ENCODE measurements at regions not wholly inside any gene's neighbourhood (a gene's known extent, or its start where the extent isn't known, plus 50 kb on each side); places are given as distances from the start of the nearest gene placed in this dataset.

DNA sequence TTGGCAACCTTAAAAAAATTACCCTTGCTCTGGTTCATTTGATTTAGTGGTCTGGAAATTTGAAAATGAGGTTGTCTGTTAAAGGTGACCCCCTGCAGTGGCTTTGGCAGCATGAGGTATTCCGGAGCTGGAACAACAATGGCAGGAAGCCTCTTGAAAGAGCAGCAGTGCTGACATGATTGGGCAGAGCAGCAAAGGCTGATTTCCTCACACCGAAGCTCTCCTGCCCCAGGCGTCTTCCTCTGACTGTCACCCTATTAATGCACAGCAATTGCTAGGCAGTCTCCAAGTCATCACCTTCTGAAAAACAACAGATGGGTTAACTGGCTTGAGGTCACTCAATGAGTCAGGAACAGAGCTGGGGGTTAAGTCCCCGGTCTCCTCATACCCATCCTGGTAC lies 241.8 kb upstream of the MMS22L start:
- DNase-seq (ENCODE audit: low read depth): no peak
- no peak overlapping the region for H3K4me3 ChIP-seq (ENCODE audit: control insufficient read depth, low read depth, low read length)
- TF ChIP-seq, protein P1, sequence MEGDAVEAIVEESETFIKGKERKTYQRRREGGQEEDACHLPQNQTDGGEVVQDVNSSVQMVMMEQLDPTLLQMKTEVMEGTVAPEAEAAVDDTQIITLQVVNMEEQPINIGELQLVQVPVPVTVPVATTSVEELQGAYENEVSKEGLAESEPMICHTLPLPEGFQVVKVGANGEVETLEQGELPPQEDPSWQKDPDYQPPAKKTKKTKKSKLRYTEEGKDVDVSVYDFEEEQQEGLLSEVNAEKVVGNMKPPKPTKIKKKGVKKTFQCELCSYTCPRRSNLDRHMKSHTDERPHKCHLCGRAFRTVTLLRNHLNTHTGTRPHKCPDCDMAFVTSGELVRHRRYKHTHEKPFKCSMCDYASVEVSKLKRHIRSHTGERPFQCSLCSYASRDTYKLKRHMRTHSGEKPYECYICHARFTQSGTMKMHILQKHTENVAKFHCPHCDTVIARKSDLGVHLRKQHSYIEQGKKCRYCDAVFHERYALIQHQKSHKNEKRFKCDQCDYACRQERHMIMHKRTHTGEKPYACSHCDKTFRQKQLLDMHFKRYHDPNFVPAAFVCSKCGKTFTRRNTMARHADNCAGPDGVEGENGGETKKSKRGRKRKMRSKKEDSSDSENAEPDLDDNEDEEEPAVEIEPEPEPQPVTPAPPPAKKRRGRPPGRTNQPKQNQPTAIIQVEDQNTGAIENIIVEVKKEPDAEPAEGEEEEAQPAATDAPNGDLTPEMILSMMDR (IDR thresholded peaks at IDR 0.05; ENCODE audit: control insufficient read depth, insufficient read depth, low read depth, low read length, missing control alignments): no peak

- no peak for DNase-seq (ENCODE audit: low read depth)
- TF ChIP-seq, protein P1 (IDR thresholded peaks at IDR 0.05; ENCODE audit: control insufficient read depth, insufficient read depth, low read depth, low read length, missing control alignments): no peak
- no peak overlapping the region for H3K4me3 ChIP-seq (ENCODE audit: control insufficient read depth, low read depth, low read length)
These were observed 252.8 kb upstream of the MMS22L start for GRCh38 chr6:97535800-97536199.

DNA sequence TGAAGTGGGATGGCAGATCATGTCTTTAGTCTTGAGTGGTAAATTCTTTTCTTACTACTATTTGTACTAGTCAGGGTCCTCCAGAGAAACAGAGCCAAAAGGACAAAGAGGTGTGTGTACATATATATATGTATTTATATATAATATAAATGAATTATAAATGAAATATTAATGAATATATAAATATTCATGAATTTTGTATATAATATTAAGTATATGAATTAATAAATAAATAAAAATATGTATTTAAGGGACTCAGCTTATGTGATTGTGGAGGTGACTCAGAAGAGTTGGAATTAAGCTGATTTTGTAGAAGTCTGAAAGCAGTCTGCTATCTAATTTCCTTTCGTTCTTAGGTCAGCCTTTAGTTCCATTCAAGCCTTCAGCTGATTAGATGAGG lies 265.3 kb upstream of the MMS22L start:
- no peak for DNase-seq (ENCODE audit: low read depth)
- no peak overlapping the region for H3K4me3 ChIP-seq (ENCODE audit: control insufficient read depth, low read depth, low read length)
- TF ChIP-seq, protein P1 (IDR thresholded peaks at IDR 0.05; ENCODE audit: control insufficient read depth, insufficient read depth, low read depth, low read length, missing control alignments): no peak

DNA sequence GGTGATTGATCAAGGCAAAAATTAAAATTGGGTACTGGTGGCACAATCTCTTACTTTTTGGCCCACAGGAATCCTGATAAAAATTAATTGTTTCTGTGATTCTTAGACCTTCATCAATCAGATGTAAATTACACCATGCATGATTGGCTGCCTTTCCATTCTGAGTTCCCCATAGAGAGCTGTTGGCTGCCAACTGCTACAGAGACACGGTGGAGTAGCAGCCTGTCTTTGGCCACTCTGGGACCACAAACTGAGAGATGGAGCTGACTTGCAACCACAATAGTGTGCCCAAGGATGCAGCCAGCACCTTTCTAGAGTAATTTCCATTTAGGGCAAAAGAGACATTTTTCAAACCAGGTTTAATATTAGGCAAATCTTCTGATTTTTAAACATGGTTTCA lies 274.3 kb upstream of the MMS22L start:
- TF ChIP-seq, protein P1 (IDR thresholded peaks at IDR 0.05; ENCODE audit: control insufficient read depth, insufficient read depth, low read depth, low read length, missing control alignments): no peak
- DNase-seq (ENCODE audit: low read depth): no peak
- H3K4me3 ChIP-seq (ENCODE audit: control insufficient read depth, low read depth, low read length): no peak overlapping the region

- H3K4me3 ChIP-seq (ENCODE audit: control insufficient read depth, low read depth, low read length): no peak overlapping the region
- no peak for DNase-seq (ENCODE audit: low read depth)
- TF ChIP-seq, protein P1 (IDR thresholded peaks at IDR 0.05; ENCODE audit: control insufficient read depth, insufficient read depth, low read depth, low read length, missing control alignments): no peak
These were observed 280.5 kb upstream of the MMS22L start for GRCh38 chr6:97563529-97563928.

GRCh38 chr6:97572943-97573342 lies 289.9 kb upstream of the MMS22L start:
- no peak overlapping the region for H3K4me3 ChIP-seq (ENCODE audit: control insufficient read depth, low read depth, low read length)
- TF ChIP-seq, protein P1 (IDR thresholded peaks at IDR 0.05; ENCODE audit: control insufficient read depth, insufficient read depth, low read depth, low read length, missing control alignments): no peak
- DNase-seq (ENCODE audit: low read depth): no peak

DNA sequence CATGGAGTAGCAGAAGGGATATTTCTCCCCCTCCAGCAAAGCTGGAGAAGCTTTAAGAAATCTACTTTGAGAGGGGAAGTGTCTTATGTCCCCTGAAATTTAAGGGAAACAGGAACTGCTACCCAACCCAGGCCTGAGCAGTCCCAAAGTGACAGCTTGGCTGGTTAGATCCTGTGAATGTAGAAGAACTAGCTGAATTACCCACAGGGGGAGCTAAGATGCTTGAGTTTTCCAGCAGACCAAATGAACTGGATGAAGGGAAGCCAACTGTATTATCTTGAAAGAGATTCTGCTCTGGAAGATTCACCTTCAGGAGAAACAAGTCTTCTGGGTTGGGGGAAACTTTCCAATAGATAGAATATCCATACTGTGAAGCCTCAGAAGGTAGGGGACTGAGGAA lies 303.3 kb upstream of the MMS22L start:
- no peak for DNase-seq (ENCODE audit: low read depth)
- no peak overlapping the region for H3K4me3 ChIP-seq (ENCODE audit: control insufficient read depth, low read depth, low read length)
- TF ChIP-seq, protein P1 (IDR thresholded peaks at IDR 0.05; ENCODE audit: control insufficient read depth, insufficient read depth, low read depth, low read length, missing control alignments): no peak
